ENCODE measurements at regions not wholly inside any gene's neighbourhood (a gene's known extent, or its start where the extent isn't known, plus 50 kb on each side); places are given as distances from the start of the nearest gene placed in this dataset.

DNA sequence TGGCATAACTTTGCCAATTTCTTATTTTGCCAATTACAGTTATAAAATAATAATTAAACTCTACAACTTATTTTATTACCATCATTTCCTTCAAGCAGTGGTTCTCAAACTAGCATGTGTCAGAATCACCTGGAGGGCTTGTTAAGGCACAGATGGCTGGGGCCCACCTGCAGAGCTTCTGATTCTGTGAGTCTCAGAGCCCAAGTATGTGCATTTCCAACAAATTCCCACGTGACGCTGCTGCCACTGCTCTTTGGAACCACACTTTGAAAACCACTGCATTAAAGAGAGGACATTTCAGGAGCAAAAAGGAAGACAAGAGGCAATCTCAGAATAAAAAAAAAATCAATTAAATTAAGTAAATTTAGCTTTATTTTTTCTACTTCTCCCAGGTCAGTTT is 94.0 kb upstream of the HNRNPA3 start:
- no peaks in the 10 kb centered on the region for H3K27me3 ChIP-seq (replicated peaks; ENCODE audit: insufficient read depth)
- no peaks in the 10 kb centered on the region for H3K9me3 ChIP-seq
- ATAC-seq (ENCODE audit: insufficient number of reproducible peaks, low FRiP score, low read depth) = no peak
- H3K4me1 ChIP-seq (ENCODE audit: control insufficient read depth in 1 of 2, low read depth in 2 of 2) = peaks cover 0 to 3% of the 10 kb centered on the region in 2 donors
- H3K36me3 ChIP-seq = no peaks in the 10 kb centered on the region
- no peak overlapping the region for H3K27ac ChIP-seq
- no peak for DNase-seq (ENCODE audit: low spot score)
- H3K4me3 ChIP-seq = no peak overlapping the region
- TF ChIP-seq, protein P1, sequence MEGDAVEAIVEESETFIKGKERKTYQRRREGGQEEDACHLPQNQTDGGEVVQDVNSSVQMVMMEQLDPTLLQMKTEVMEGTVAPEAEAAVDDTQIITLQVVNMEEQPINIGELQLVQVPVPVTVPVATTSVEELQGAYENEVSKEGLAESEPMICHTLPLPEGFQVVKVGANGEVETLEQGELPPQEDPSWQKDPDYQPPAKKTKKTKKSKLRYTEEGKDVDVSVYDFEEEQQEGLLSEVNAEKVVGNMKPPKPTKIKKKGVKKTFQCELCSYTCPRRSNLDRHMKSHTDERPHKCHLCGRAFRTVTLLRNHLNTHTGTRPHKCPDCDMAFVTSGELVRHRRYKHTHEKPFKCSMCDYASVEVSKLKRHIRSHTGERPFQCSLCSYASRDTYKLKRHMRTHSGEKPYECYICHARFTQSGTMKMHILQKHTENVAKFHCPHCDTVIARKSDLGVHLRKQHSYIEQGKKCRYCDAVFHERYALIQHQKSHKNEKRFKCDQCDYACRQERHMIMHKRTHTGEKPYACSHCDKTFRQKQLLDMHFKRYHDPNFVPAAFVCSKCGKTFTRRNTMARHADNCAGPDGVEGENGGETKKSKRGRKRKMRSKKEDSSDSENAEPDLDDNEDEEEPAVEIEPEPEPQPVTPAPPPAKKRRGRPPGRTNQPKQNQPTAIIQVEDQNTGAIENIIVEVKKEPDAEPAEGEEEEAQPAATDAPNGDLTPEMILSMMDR (IDR thresholded peaks at IDR 0.05) = no peak

DNA sequence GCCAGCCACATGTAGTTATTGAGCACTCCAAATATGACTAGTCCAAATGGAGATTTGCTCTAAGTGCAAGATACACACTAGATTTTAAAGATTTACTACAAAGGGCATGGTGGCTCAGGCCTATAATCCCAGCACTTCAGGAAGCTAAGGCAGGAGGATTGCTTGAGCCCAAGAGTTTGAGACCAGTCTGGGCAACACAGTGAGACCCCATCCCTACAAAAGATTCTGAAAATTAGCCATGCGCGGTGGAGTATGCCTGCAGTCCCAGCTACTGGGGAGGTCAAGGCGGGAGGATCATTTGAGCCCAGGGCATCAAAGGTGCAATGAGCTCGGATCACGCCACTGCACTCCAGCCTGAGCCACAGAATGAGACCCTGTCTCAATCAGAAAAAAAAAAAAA is 93.5 kb upstream of the HNRNPA3 start:
- Histone ChIP-seq H3K4me1 (ENCODE audit: control insufficient read depth in 1 of 2, low read depth in 2 of 2) (peaks cover 0 to 3% of the 10 kb centered on the region in 2 donors), H3K36me3 (no peaks in the 10 kb centered on the region), H3K27me3 (replicated peaks; ENCODE audit: insufficient read depth) (no peaks in the 10 kb centered on the region), H3K27ac (no peak overlapping the region), H3K9me3 (no peaks in the 10 kb centered on the region), H3K4me3 (no peak overlapping the region)
- ATAC-seq (ENCODE audit: insufficient number of reproducible peaks, low FRiP score, low read depth) (no peak), DNase-seq (ENCODE audit: low spot score) (no peak)
- TF ChIP-seq, protein P1 (IDR thresholded peaks at IDR 0.05) = no peak

DNA sequence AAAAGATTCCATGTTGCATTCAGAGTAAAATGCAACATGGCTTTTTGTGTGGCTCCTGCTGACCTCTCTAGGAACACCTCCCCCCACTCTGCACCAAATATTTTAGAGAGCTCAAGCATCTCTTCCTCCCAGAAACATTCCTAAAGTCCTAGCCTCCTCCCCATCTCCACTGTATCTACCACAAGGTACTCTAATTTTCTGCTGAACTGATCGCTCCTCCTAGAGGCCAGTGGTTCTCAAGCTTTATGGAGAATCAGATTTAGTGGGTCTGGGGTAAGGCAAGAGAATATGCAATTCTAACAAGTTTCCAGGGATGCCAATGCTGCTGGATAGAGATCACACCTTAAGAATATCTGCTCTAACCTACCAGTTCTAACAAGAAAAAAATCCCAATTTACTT is 89.5 kb upstream of the HNRNPA3 start:
- Histone ChIP-seq H3K9me3 (no peaks in the 10 kb centered on the region), H3K27me3 (replicated peaks; ENCODE audit: insufficient read depth) (no peaks in the 10 kb centered on the region), H3K36me3 (no peaks in the 10 kb centered on the region), H3K4me3 (no peak overlapping the region), H3K27ac (no peak overlapping the region), H3K4me1 (ENCODE audit: control insufficient read depth in 1 of 2, low read depth in 2 of 2) (no peaks in the 10 kb centered on the region)
- TF ChIP-seq, protein P1 (IDR thresholded peaks at IDR 0.05) = no peak
- DNase-seq (ENCODE audit: low spot score) (no peak), ATAC-seq (ENCODE audit: insufficient number of reproducible peaks, low FRiP score, low read depth) (no peak)

DNA sequence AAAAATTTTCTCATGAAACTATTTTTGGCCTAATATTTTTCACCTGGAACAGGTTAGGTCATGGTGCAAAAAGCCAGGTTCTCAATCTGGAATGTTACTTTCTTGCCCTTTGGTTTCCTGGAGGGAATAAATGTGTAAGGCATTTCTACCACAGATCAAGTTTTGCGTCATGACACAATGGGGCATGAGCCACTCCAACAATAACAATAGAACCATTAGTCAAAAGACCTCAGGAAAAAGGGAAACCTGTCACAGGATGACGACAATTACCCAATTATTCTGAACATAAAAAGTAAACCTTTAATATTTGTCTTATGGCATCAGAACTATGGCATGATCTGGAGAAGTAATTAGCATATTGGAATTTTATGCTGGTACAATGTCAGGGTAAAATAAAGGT is 88.2 kb upstream of the HNRNPA3 start:
- Histone ChIP-seq H3K27ac (no peak overlapping the region), H3K4me1 (ENCODE audit: control insufficient read depth in 1 of 2, low read depth in 2 of 2) (no peaks in the 10 kb centered on the region), H3K4me3 (no peak overlapping the region), H3K9me3 (no peaks in the 10 kb centered on the region), H3K36me3 (no peaks in the 10 kb centered on the region), H3K27me3 (replicated peaks; ENCODE audit: insufficient read depth) (no peaks in the 10 kb centered on the region)
- ATAC-seq (ENCODE audit: insufficient number of reproducible peaks, low FRiP score, low read depth) (no peak), DNase-seq (ENCODE audit: low spot score) (no peak)
- TF ChIP-seq, protein P1 (IDR thresholded peaks at IDR 0.05) = no peak

DNA sequence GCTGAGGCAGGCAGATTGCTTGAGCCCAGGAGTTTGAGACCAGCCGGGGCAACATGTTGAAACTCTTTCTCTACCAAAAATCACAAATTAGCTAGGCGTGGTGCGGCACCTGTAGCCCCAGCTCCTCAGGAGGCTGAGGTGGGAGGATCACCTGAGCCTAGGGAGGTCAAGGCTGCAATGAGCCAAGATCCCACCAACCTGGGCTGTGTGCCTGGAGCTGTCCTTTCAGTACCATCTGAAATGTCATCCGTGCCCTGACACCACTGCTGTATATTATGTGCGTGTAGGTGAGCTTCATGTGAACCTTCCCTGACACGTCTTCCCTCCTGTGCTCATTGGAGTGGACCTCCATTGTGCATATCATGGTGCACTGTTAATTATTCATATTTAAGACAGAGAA is 84.8 kb upstream of the HNRNPA3 start:
- no peak for DNase-seq (ENCODE audit: low spot score)
- Histone ChIP-seq H3K9me3 (no peaks in the 10 kb centered on the region), H3K27me3 (replicated peaks; ENCODE audit: insufficient read depth) (no peaks in the 10 kb centered on the region), H3K4me3 (no peak overlapping the region), H3K4me1 (ENCODE audit: control insufficient read depth in 1 of 2, low read depth in 2 of 2) (no peaks in the 10 kb centered on the region), H3K27ac (no peak overlapping the region), H3K36me3 (no peaks in the 10 kb centered on the region)
- no peak for ATAC-seq (ENCODE audit: insufficient number of reproducible peaks, low FRiP score, low read depth)
- TF ChIP-seq, protein P1 (IDR thresholded peaks at IDR 0.05) = no peak

Measured in thoracic aorta (tissue), 2 donors.